ENCODE measurements at regions not wholly inside any gene's neighbourhood (a gene's known extent, or its start where the extent isn't known, plus 50 kb on each side); places are given as distances from the start of the nearest gene placed in this dataset.

- TF ChIP-seq TFE3 (CRISPR knock-in tag; IDR thresholded peaks at IDR 0.05), result no peak
Observed at GRCh38 chr21:20581361-20581760, 416.8 kb upstream of the NCAM2 start (continued).

DNA sequence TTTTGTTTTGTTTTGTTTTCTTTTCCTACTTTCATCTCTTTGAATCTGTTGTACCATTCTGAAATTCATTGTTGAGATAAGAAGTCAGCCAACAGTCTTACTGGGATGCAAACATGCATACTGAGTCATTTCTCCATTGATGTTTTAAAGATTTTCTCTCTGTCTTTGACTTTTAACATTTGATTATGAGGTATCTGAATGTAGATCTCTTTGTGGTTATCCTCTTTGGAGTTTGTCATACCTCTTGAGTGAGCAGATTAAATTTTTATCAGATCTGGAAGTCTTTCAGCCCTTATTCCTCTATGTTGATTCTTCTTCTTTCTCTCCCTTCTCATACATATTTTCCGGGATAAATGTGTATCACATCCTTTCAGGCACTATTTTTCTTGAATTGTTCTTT, 406.9 kb upstream of the NCAM2 start:
- no peak for ATAC-seq
- CTCF ChIA-PET (ENCODE audit: low intra/inter-chr PET ratio), result no interaction called here

GRCh38 chr21:20592463-20592862, 405.7 kb upstream of the NCAM2 start:
- no peaks in the 10 kb centered on the region for H3K36me3 ChIP-seq (ENCODE audit: control insufficient read depth, insufficient read depth, low read length)
- intact Hi-C loops (cut with micrococcal nuclease) (no loop called here), in situ Hi-C loops (cut with MboI) (no loop called here)
- no peak overlapping the region for H3K27ac ChIP-seq (ENCODE audit: extremely low read depth, low read depth, low read length)
- no peaks in the 10 kb centered on the region for H3K4me1 ChIP-seq (replicated peaks in 1 of 2; ENCODE audit: control insufficient read depth in 2 of 2, insufficient read depth in 2 of 2, low read length in 2 of 2)
- H3K9ac ChIP-seq (ENCODE audit: insufficient read depth in 1 of 2, low read depth in 2 of 2, low read length in 2 of 2), result no peak overlapping the region
- H3K4me2 ChIP-seq (ENCODE audit: insufficient read depth, low read length), result no peak overlapping the region
- ChIA-PET CTCF (ENCODE audit: low intra/inter-chr PET ratio) (no interaction called here), POLR2A (no interaction called here)
- H3K9me3 ChIP-seq (replicated peaks; ENCODE audit: control insufficient read depth, insufficient read depth, low read depth, low read length), result no peaks in the 10 kb centered on the region
- ATAC-seq (peak; percentile 50; the same call in 2 of the 3 replicates), DNase-seq (ENCODE audit: extremely low read depth in 1 of 4, low spot score in 3 of 4) (peak in 2 of 4 experiments; percentile 6 to 41), FAIRE-seq (no peak)
- H3K9me1 ChIP-seq (ENCODE audit: control insufficient read depth, insufficient read depth, low read length), result no peaks in the 10 kb centered on the region
- peak overlapping the region; percentile 40; the same call in 1 of the 2 replicates for H2AFZ ChIP-seq (ENCODE audit: low read depth, low read length)
- H3K27me3 ChIP-seq (ENCODE audit: control insufficient read depth in 2 of 2, insufficient read depth in 2 of 2, low read length in 2 of 2), result no peaks in the 10 kb centered on the region
- no peaks in the 10 kb centered on the region for H3K79me2 ChIP-seq (ENCODE audit: control insufficient read depth, insufficient read depth, low read length)
- BruUV-seq (replicated peaks), result no TSS peak
- no peak overlapping the region for H3K4me3 ChIP-seq
- no peaks in the 10 kb centered on the region for H4K20me1 ChIP-seq (replicated peaks; ENCODE audit: control insufficient read depth, insufficient read depth, low read length)
- no peak for TF ChIP-seq YBX1 (IDR thresholded peaks at IDR 0.05)
- TF ChIP-seq ZFP36 (IDR thresholded peaks at IDR 0.05; ENCODE audit: low read depth, low read length, partially characterized antibody), result peak; percentile 47
- no peak for TF ChIP-seq ELF1 (tag; IDR thresholded peaks at IDR 0.05)
- no peak for TF ChIP-seq NFE2L1 (tag; IDR thresholded peaks at IDR 0.05; ENCODE audit: borderline replicate concordance, low read depth)
- no peak for TF ChIP-seq RBM17 (IDR thresholded peaks at IDR 0.05; ENCODE audit: borderline replicate concordance, low read depth, low read length)
- no peak for TF ChIP-seq HEY1 (CRISPR knock-in tag; IDR thresholded peaks at IDR 0.05; ENCODE audit: borderline replicate concordance)
- 0 out of 2 replicates have a peak, but pooled peaks have one; percentile 40 for TF ChIP-seq DMBX1 (CRISPR knock-in tag; IDR thresholded peaks at IDR 0.05; ENCODE audit: borderline replicate concordance)
- no peak for TF ChIP-seq HMBOX1 (IDR thresholded peaks at IDR 0.05)
- TF ChIP-seq POLR2AphosphoS2 (IDR thresholded peaks at IDR 0.05; ENCODE audit: low read length), result no peak
- TF ChIP-seq ZBTB7A (IDR thresholded peaks at IDR 0.05; ENCODE audit: borderline replicate concordance, control insufficient read depth, low read depth, low read length), result no peak
- TF ChIP-seq RBM15 (IDR thresholded peaks at IDR 0.05; ENCODE audit: insufficient read depth, low read length), result no peak
- no peak for TF ChIP-seq ZBTB17 (CRISPR knock-in tag; IDR thresholded peaks at IDR 0.05)

More for the DNA sequence above, 406.9 kb upstream of the NCAM2 start:
- Histone ChIP-seq H2AFZ (ENCODE audit: low read depth, low read length) (no peak overlapping the region), H3K4me3 (no peak overlapping the region), H3K9me1 (ENCODE audit: control insufficient read depth, insufficient read depth, low read length) (no peaks in the 10 kb centered on the region), H3K4me2 (ENCODE audit: insufficient read depth, low read length) (no peak overlapping the region), H4K20me1 (replicated peaks; ENCODE audit: control insufficient read depth, insufficient read depth, low read length) (no peaks in the 10 kb centered on the region), H3K4me1 (replicated peaks in 1 of 2; ENCODE audit: control insufficient read depth in 2 of 2, insufficient read depth in 2 of 2, low read length in 2 of 2) (no peaks in the 10 kb centered on the region), H3K79me2 (ENCODE audit: control insufficient read depth, insufficient read depth, low read length) (no peaks in the 10 kb centered on the region), H3K36me3 (ENCODE audit: control insufficient read depth, insufficient read depth, low read length) (no peaks in the 10 kb centered on the region), H3K27ac (ENCODE audit: extremely low read depth, low read depth, low read length) (no peak overlapping the region), H3K9me3 (replicated peaks; ENCODE audit: control insufficient read depth, insufficient read depth, low read depth, low read length) (no peaks in the 10 kb centered on the region), H3K9ac (ENCODE audit: insufficient read depth in 1 of 2, low read depth in 2 of 2, low read length in 2 of 2) (no peak overlapping the region), H3K27me3 (ENCODE audit: control insufficient read depth in 2 of 2, insufficient read depth in 2 of 2, low read length in 2 of 2) (no peaks in the 10 kb centered on the region)
- DNase-seq (ENCODE audit: extremely low read depth in 1 of 4, low spot score in 3 of 4) (no peak), FAIRE-seq (peak; percentile 11)
- in situ Hi-C loops (cut with MboI), result no loop called here
- intact Hi-C loops (cut with micrococcal nuclease), result no loop called here
- TF ChIP-seq ZNF57 (CRISPR knock-in tag; IDR thresholded peaks at IDR 0.05), result no peak
- TF ChIP-seq ADNP (tag; IDR thresholded peaks at IDR 0.05), result peak; percentile 45; the same call in 1 of the 2 replicates
- POLR2A ChIA-PET, result no interaction called here
- WGBS (ENCODE audit: insufficient coverage, low coverage, missing lambda C conversion rate), result 0% methylated on average over 1 of the region's 1 CpG
- BruUV-seq (replicated peaks), result no TSS peak

Data from K562 (cell line).